Common myeloid progenitor, CD34-positive (primary cell): ENCODE measurements at regions not wholly inside any gene's neighbourhood (a gene's known extent, or its start where the extent isn't known, plus 50 kb on each side); places are given as distances from the start of the nearest gene placed in this dataset.

ENCODE experiments used
- CTCF ChIA-PET: fragments of 350-600 bp; sonication (Branson Sonifier 250); formaldehyde crosslinking; loops from one replicate; lab custom pipeline; 2021; ENCODE audit warnings: antibody characterized with exemption; lab: Charles Lee
- POLR2A ChIA-PET: fragments of 350-600 bp; sonication (Branson Sonifier 250); formaldehyde crosslinking; loops from one replicate; lab custom pipeline; 2021; ENCODE audit warnings: antibody characterized with exemption; lab: Charles Lee
- DNase-seq, 3 donors: peaks; one replicate each; pipeline versions ENCODE4 v3.0.0 to v3.0.0-alpha.2; 2013
- H3K27ac ChIP-seq, 2 experiments: 1 replicate in 1 of 2; 2 replicates in 1 of 2; pipeline ENCODE4 v1.7.0; 2013; ENCODE audit warnings: inconsistent platforms in 2 of 2, low read length in 2 of 2, mild to moderate bottlenecking in 2 of 2, low read depth in 1 of 2, moderate library complexity in 1 of 2; ENCODE audit not compliant: severe bottlenecking in 2 of 2, insufficient read depth in 1 of 2, poor library complexity in 1 of 2
- H3K27me3 ChIP-seq, 5 experiments: replicated peaks in 2 of 5; 1 replicate in 3 of 5; 2 replicates in 2 of 5; pipeline versions ENCODE4 v1.6.1 to v1.7.0; 2013; ENCODE audit warnings: low read length in 4 of 5, mild to moderate bottlenecking in 2 of 5, moderate library complexity in 2 of 5, inconsistent platforms in 1 of 5; ENCODE audit not compliant: insufficient read depth in 5 of 5, control insufficient read depth in 4 of 5
- H3K36me3 ChIP-seq, 4 experiments: 1 replicate in 2 of 4; 2 replicates in 2 of 4; pipeline versions ENCODE4 v1.6.1 to v1.7.0; 2013; ENCODE audit warnings: low read length in 3 of 4, control low read depth in 1 of 4, mild to moderate bottlenecking in 1 of 4; ENCODE audit not compliant: control insufficient read depth in 4 of 4, insufficient read depth in 4 of 4
- H3K4me1 ChIP-seq, 4 experiments: 1 replicate in 3 of 4; 2 replicates in 1 of 4; pipeline versions ENCODE4 v1.6.1 to v1.7.1; 2013; ENCODE audit warnings: low read length in 3 of 4, mild to moderate bottlenecking in 3 of 4, control low read depth in 1 of 4, inconsistent platforms in 1 of 4, moderate library complexity in 1 of 4; ENCODE audit not compliant: control insufficient read depth in 4 of 4, insufficient read depth in 4 of 4; ENCODE audit errors: control extremely low read depth in 1 of 4
- H3K4me3 ChIP-seq, 7 experiments: 1 replicate in 4 of 7; 2 replicates in 3 of 7; pipeline versions ENCODE4 v1.5.1 to v1.7.0; 2013; ENCODE audit warnings: mild to moderate bottlenecking in 7 of 7, low read length in 6 of 7, moderate library complexity in 6 of 7, inconsistent platforms in 2 of 7, low read depth in 2 of 7, control low read depth in 1 of 7; ENCODE audit not compliant: insufficient read depth in 4 of 7, control insufficient read depth in 1 of 7; ENCODE audit errors: extremely low read depth in 1 of 7
- H3K9me3 ChIP-seq, 5 experiments: 1 replicate in 4 of 5; 2 replicates in 1 of 5; pipeline versions ENCODE4 v1.6.1 to v1.7.1; 2013; ENCODE audit warnings: low read length in 4 of 5, mild to moderate bottlenecking in 2 of 5, inconsistent platforms in 1 of 5, low read depth in 1 of 5, moderate library complexity in 1 of 5; ENCODE audit not compliant: control insufficient read depth in 4 of 5, insufficient read depth in 2 of 5; ENCODE audit errors: control extremely low read depth in 1 of 5
- WGBS: methylation state at CpG from one replicate; pipeline ENCODE4 v1.1.5; 2013; ENCODE audit not compliant: insufficient coverage; 5-methylcytosine and 5-hydroxymethylcytosine counted together

DNA sequence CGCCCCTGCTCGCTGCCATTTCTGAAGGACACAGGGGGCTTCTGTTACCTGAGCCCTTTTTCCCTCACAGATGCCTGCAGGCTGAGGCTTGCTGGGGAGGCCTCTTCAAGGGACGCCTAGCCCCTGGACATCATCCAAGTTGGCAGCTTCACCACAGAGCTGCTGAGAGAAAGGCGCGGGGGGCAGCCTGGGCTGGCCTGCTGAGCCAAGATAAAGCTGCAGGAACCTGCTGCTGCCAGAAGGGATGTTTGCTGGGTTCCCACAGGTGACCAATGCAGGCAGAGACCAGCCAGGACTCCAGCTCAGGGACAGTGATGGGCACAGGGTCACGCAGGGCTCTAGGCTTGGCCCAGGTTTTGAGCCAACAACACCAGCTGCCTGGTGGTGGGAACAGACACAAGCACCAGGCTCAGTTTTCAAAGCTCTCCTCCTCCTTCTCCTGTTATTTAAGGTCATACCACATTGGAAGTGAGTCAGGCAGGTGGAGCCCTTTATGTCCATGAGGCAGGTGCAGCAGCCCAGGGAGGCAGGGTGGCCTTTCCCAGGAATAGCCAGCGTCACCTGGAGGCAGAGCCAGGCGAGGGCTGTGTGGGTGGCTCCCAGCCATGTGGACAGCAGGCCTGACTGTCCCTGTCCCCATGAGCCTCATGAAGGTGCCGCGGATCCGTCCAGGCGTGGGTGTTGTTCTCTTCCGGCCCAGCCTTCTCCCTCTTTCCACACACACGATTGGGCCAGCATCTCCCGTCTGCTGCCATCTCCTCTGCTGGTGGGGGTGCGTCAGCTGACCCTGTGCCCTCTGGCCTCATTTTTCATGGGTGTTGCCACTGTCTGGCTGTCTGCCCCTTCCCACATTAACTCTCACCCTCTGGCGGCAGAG lies 515.5 kb upstream of the MYT1L start:
- Histone ChIP-seq H3K27ac (no peak overlapping the region), H3K4me1 (peaks cover 0 to 44% (median 17%) of the 10 kb centered on the region in 4 experiments), H3K36me3 (no peaks in the 10 kb centered on the region), H3K4me3 (peak overlapping the region in 2 of 7 experiments; percentile 27 to 28), H3K9me3 (no peaks in the 10 kb centered on the region), H3K27me3 (no peaks in the 10 kb centered on the region)
- DNase-seq, result peak; percentile 46 to 86 (median 78)
- ChIA-PET POLR2A (no interaction called here), CTCF (interaction anchor here (0.7 kb wide), 1 partner anchor 61 kb away, joined by 3 read pairs; no protein-coding TSS in a partner anchor)
- WGBS, result 36% methylated on average over 17 of the region's 17 CpGs

DNA sequence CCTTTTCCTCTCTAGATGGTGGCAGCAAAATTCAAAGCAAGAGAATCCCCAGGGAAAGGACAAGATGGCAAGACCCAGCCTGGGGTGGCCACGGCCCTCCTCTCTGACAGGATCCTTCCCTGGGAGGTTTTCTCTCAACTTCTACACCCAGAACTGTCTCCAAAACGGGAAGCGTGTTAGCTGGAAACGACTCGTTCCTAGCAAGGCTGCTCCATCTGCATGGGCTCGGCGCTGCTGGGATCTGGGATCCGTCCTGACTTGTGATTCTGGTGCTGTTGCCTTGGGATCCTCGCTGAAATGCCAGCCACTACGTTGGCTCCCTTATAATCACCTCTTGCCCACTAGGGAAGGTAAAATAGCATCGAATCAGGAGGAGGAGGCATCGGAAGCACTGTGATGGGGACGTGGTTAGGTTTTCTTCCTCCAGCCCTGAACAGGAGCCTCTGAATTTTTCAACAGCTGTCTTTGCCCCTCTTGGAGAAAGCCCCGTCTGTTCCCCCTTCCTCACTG lies 514.8 kb upstream of the MYT1L start:
- H3K9me3 ChIP-seq, result no peaks in the 10 kb centered on the region
- H3K4me3 ChIP-seq, result peak overlapping the region in 1 of 7 experiments; percentile 27
- POLR2A ChIA-PET, result no interaction called here
- H3K36me3 ChIP-seq, result no peaks in the 10 kb centered on the region
- DNase-seq, result no peak
- H3K27ac ChIP-seq, result no peak overlapping the region
- 43% methylated on average over 13 of the region's 14 CpGs for WGBS
- CTCF ChIA-PET, result interaction anchor here (0.7 kb wide), 1 partner anchor 60 kb away, joined by 3 read pairs; no protein-coding TSS in a partner anchor
- H3K27me3 ChIP-seq, result no peaks in the 10 kb centered on the region
- H3K4me1 ChIP-seq, result peaks cover 0 to 44% (median 17%) of the 10 kb centered on the region in 4 experiments

- POLR2A ChIA-PET, result no interaction called here
- CTCF ChIA-PET, result interaction anchor here (1.1 kb wide), 2 partner anchors 9 kb away, joined by 3 read pairs; no protein-coding TSS in a partner anchor
- WGBS, result 96% methylated on average over 10 of the region's 11 CpGs
These were observed 514.2 kb upstream of the MYT1L start for GRCh38 chr2:2845267-2845666.

DNA sequence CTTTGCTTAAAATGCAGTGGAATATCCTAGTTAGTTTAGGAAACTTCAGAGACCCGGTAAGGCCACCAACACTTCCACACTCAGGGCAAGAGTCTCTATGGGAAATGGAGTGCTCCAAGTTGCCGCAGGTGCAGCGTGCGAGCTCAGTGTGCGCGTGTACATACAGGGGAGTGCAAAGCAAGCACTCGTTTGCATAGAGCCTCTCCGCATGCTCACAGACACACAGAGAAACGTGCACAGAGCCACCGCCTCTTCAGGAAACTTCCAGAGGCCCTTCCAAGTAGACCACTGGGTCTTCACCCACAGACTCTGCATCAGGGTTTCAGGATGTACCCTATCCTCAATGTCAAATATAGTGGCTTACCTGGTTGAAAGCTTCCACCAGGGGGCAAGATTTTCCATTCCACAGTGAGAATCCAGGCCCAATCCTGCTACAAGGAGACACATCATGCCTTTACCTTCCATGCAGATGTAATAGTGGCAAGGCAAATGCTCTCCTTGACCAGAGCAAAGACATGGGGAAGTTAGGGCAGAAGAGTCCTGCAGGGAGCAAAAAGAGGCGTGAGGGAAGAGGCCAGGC lies 513.0 kb upstream of the MYT1L start:
- peaks cover 0 to 36% (median 13%) of the 10 kb centered on the region in 4 experiments for H3K4me1 ChIP-seq
- H3K4me3 ChIP-seq, result no peak overlapping the region
- H3K9me3 ChIP-seq, result no peaks in the 10 kb centered on the region
- no peaks in the 10 kb centered on the region for H3K36me3 ChIP-seq
- WGBS, result 97% methylated on average over 11 of the region's 11 CpGs
- no peak overlapping the region for H3K27ac ChIP-seq
- DNase-seq, result no peak
- ChIA-PET POLR2A (no interaction called here), CTCF (interaction anchor here (1.1 kb wide), 2 partner anchors 8 to 10 kb away, joined by 3 read pairs; no protein-coding TSS in a partner anchor)
- no peaks in the 10 kb centered on the region for H3K27me3 ChIP-seq

More at GRCh38 chr2:2845267-2845666, 514.2 kb upstream of the MYT1L start:
- no peaks in the 10 kb centered on the region for H3K36me3 ChIP-seq
- H3K27me3 ChIP-seq, result no peaks in the 10 kb centered on the region
- H3K27ac ChIP-seq, result no peak overlapping the region
- H3K4me1 ChIP-seq, result peaks cover 0 to 44% (median 17%) of the 10 kb centered on the region in 4 experiments
- DNase-seq, result no peak
- H3K9me3 ChIP-seq, result no peaks in the 10 kb centered on the region
- no peak overlapping the region for H3K4me3 ChIP-seq

DNA sequence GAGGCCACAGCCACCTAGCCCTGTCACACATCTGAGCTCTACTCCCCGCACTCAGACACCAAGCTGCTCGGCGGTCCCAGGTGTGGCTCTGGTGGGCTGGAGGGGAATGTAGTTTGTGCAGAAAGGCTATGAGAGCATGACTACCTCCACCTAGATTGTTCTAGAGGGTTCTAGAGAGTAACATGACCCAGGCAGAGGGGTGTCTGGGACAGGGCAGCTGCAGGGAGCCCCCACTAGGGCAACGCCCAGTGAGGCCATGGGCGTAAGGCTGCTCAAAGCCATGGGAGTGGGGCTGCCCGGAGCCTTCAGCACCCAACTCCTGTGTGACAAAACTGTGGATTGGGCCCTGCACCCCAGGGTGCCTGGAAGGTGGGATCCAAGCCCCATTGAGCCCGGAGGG lies 511.4 kb upstream of the MYT1L start:
- Histone ChIP-seq H3K4me1 (peaks cover 0 to 20% (median 8%) of the 10 kb centered on the region in 4 experiments), H3K36me3 (no peaks in the 10 kb centered on the region), H3K9me3 (no peaks in the 10 kb centered on the region), H3K27ac (no peak overlapping the region), H3K4me3 (no peak overlapping the region), H3K27me3 (no peaks in the 10 kb centered on the region)
- WGBS, result 98% methylated on average over 4 of the region's 7 CpGs
- ChIA-PET CTCF (no interaction called here), POLR2A (no interaction called here)
- DNase-seq, result no peak

DNA sequence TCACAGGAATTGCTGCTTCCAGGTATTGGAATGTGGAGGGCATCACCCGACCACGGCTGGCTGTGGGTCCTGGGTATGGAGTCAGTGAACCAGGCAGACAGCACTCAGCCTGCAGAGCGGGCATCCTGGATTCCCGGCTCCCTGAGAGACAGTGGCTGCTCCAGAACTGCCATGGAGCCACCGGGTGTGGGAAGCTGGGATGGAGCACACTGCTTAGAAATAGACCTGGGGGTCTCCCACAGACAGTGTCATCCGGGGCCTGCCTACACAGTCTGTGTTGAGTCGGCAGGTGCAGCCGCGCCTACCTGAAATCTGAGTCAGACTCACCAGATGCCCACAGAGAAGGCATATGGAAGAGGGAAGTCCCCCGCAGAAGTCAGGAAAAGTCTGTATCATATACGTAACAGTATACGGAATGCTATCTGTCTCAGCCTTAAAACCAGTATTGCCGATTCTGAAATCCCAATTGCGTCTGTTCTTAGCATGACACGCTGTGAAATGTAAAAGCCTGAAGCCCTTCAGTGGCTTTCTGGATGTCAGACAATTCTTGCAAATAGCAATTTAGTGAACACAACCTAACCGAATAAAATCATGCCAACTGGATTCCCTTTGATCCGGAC lies 509.7 kb upstream of the MYT1L start:
- no peak for DNase-seq
- H3K36me3 ChIP-seq, result no peaks in the 10 kb centered on the region
- POLR2A ChIA-PET, result no interaction called here
- peaks cover 0 to 3% (median 0%) of the 10 kb centered on the region in 4 experiments for H3K4me1 ChIP-seq
- no peaks in the 10 kb centered on the region for H3K9me3 ChIP-seq
- H3K4me3 ChIP-seq, result no peak overlapping the region
- 98% methylated on average over 16 of the region's 17 CpGs for WGBS
- H3K27me3 ChIP-seq, result no peaks in the 10 kb centered on the region
- no peak overlapping the region for H3K27ac ChIP-seq
- CTCF ChIA-PET, result no interaction called here
